ENCODE measurements at regions not wholly inside any gene's neighbourhood (a gene's known extent, or its start where the extent isn't known, plus 50 kb on each side); places are given as distances from the start of the nearest gene placed in this dataset.

- DNase-seq = no peak
These were observed 704.8 kb upstream of the CBLB start for GRCh38 chr3:106573605-106574004.

GRCh38 chr3:106575029-106575428 is 706.2 kb upstream of the CBLB start:
- DNase-seq = no peak

GRCh38 chr3:106577241-106577640 is 708.4 kb upstream of the CBLB start:
- no peak for DNase-seq

GRCh38 chr3:106578911-106579310 is 710.1 kb upstream of the CBLB start:
- DNase-seq = no peak

GRCh38 chr3:106582151-106582550 is 713.3 kb upstream of the CBLB start:
- DNase-seq = no peak

DNA sequence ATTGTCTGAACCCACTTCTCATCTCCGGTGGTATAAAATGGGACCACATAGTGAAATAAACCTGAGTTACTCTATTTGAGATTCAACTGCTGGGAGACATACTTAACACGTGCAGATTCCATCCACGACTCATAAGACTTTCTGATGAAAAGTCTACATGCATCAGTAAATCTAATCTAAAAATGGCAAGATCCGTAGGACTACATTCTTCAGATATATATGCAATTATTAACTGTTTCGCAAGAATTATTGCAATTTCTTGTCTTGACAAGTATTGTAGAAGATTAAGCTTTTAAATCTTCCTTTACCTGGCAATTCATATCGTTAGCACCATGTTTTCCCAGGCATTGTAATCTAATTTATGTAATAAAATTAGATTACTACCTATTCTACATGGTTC is 718.7 kb upstream of the CBLB start:
- no peak for DNase-seq

- no peak for DNase-seq
These were observed 719.9 kb upstream of the CBLB start for GRCh38 chr3:106588739-106589138.

GRCh38 chr3:106589311-106589942 is 720.6 kb upstream of the CBLB start:
- no peak for DNase-seq

GRCh38 chr3:106590216-106590615 is 721.4 kb upstream of the CBLB start:
- no peak for DNase-seq

DNA sequence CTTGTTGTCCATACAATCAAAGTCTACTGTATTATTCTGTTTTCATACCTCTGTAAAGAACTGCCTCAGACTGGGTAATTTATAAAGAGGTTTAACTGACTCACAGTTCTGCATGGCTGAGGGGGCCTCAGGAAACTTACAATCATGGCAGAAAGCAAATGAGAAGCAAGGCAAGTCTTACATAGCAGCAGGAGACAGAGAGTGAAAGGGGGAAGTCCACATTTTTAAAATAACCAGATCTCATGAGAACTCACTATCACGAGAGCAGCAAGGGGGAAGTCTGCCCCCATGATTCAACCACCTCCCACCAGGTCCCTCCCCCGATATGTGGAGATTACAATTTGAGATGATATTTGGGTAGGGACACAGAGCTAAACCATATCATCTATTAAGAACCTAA is 724.6 kb upstream of the CBLB start:
- no peak for DNase-seq

DNA sequence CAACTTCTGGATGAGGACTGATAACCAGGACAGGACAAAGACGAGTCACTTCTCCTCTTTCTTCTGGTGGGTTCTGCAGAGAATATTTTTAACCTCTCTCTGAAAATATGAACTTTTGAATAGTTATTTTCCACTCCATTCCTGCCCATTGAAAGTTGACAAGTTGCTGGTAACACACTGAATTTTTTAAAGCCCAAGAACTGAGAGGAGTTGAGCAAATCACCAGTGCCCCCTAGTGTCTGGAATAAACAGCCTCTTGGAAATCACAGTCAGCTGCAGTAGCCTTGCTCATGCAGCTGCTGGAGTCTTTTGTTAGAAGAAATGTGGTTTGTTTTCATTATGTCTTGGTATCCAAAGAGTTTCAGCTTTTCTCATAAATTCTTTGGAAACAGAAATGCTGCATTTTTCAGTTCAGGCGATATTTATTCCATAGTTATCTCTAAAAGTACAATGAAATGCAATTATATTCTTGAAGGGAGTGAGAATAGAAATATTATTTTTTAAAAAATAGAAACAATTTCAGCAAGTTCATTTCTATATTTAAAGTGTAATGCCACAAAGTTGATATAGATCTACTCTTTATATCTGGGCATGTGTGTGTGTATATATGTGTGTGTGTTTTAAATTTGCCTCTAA is 741.0 kb upstream of the CBLB start:
- DNase-seq = peak; percentile 83

DNA sequence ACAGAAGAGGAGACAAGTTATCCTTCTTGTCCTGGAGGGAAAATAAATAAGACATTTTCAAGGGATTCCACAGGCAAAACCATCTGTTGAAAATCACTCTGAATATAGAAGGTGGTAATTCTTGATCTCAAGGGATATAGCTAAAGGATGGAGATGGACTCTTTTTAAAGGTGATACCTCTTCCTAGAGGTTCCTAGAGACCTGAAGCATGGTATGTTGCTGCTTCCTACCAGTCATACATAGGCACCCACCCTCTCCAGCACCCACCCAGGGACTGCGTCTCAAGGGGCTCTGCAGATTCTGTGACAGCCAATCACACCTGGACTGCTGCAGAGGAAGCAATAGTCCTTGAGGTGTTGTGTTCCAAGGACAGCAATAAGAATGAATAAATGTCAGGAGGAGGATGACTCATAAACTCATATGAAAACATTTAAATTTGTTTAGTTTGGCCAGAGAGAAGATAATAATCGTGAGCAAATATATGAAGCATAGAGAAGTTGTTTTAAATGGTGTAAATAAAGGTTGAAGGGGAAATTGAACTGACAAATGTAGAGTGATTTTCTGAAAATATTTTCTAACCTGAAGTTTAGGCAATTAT is 741.6 kb upstream of the CBLB start:
- DNase-seq = no peak

GRCh38 chr3:106611116-106611515 is 742.3 kb upstream of the CBLB start:
- DNase-seq = no peak

DNA sequence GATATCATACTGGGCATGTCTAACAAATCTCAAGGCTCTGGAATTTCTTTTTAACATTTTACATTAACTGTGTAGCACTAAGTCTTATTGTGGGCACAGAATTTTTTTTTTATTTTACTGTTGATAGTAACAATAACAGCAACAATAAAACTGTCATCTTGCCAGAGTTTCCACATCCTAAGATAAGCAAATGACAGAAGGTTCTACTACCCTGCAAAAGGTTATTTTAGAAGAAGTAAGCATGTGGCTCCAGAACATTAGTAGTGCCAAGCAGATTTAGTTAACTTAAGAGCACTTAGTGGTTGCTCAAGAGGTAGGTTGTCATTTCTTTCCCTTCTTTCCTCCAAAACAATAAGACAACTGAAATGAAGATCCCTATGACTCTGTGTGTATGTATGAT is 743.0 kb upstream of the CBLB start:
- DNase-seq = no peak

- DNase-seq = no peak
These were observed 747.7 kb upstream of the CBLB start for GRCh38 chr3:106616556-106616955.

GRCh38 chr3:106617276-106617675 is 748.5 kb upstream of the CBLB start:
- DNase-seq = no peak

- DNase-seq = no peak
These were observed 751.8 kb upstream of the CBLB start for GRCh38 chr3:106620646-106621045.

DNA sequence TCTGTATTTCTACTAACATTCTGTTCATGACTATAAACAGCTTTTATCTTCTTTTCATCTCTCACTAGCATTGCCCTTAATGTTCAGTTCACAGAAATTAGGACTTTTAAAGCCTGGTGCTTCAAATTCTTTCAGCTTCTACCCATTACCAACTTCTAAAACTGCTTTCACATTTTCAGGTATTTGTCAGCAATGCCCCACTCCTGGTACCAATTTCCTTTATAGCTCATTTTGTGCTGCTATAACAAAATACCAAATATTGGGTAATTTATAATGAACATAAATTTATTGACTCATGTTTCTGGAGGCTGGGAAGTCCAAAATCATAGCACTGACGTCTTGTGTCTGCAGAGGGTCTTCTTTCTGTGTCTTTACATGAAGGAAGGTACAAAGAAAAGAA is 753.1 kb upstream of the CCDC54 start:
- no peak for DNase-seq

DNA sequence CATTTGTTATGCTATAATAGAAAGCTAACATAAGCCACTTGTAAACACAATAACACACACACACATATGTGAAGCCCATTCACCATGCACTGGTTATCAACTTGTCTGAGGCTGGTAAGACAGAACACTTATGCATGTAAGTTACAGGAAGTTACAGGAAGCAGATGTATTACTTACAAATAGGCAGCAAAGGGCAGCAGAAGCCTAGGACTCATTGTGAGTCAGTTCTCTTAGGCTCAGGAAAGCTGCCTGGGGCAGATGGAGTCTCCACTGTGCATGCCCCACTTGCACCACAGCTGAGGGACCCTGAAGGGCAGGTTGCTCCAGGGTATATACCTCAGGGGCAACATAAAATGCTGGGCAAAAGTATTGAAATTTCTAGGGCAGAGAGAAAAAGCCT is 748.8 kb upstream of the CCDC54 start:
- DNase-seq = peak; percentile 48

DNA sequence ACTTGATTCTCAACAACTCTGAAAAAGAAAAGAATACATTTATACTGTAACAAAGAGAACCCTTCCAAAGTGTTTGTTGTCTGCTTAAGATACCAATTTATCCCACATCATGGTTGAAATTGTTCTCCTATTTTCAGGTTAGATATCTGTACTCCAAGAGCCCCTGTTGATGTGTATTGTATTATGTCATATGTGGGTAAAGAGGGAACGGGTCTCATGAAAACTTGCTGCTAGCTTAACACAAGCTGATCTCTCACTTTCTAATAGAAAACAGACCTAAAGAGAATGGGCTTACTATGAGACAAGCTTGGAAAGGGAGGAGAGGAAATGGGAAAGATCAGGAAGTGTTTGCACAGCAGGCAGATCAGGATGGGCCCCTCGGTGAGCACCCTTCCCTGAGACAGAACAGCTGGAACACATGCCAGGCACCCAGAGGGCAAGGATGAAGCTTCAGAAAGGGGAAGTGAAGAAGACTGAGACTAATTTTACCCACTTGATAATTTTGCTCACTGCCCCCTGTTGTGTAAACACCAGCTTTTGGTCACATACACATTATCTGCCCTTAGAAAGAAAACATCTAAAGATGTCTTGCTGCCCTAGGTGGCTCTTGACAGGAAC is 747.9 kb upstream of the CCDC54 start:
- DNase-seq = peak; percentile 8

DNA sequence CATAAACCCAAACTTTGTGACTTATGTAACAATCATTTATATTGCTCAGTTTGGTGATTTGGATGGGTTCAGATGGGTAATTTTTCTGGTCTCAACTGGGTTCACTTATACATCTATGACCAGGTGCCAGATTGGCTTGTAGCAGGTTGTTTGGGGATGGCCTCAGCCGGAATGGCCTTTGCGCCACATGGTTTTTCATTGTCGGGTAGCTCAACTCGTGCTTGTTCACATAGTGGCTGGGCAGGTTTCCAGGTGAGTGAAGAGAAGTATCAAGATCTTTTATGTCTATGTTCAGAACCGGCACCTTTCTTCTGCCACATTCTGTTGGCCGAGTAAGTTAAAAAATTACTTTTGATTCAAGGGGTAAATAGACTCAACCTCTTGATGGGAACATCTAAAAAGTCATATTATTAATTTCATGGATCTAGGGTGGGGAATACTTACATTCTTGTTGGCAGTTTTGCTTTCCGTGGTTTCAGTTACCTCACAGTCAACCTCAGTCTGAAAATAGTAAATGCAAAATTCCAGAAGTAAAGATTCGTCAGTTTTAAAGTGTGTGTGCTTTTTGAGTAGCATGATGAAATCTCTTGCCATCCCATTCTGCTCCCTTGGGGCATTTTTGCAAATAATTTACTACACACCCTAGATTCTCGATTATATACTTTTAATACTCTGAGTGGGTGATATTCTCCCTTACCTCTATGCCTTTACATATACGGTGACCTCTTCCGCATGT is 745.7 kb upstream of the CCDC54 start:
- DNase-seq = no peak

- DNase-seq = no peak
These were observed 742.0 kb upstream of the CCDC54 start for GRCh38 chr3:106635271-106635670.

GRCh38 chr3:106635826-106636225 is 741.4 kb upstream of the CCDC54 start:
- no peak for DNase-seq

- DNase-seq = no peak
These were observed 736.9 kb upstream of the CCDC54 start for GRCh38 chr3:106640353-106640752.

Data from hematopoietic multipotent progenitor cell treated with erythropoietin and hydrocortisone succinate and interleukin-3 and kit ligand, for 4 days (in vitro differentiated cells).